ENCODE measurements at regions not wholly inside any gene's neighbourhood (a gene's known extent, or its start where the extent isn't known, plus 50 kb on each side); places are given as distances from the start of the nearest gene placed in this dataset.

DNA sequence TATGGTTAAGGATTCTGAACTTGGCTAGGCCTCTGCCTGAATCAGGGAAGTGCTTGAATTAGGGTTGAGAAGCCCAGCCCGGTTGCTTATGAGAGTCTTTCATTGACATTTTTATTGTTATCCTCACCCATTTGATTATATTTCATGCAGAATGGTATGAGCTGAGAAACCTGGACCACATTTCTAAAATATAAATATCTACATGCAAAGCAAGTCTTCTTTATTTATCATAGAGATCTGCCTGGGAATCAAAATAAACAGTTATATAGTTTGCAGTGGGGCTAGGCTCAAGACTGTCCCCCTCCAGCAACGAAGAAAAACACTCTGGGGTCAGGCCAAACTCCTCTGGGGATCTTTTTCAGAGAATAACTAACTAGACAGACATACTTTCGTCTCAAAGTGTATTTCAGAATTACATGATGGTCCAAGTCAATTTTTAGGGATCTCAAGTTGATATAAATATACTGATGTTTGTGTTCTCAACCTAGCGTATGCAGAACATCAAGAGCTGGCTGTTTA lies 675.4 kb upstream of the NR2F2 start:
- TF ChIP-seq CTCF (conservative IDR thresholded peaks at IDR 0.05; ENCODE audit: low read length) (no peak), EZH2phosphoT487 (IDR thresholded peaks at IDR 0.05; ENCODE audit: borderline replicate concordance) (no peak)
